ENCODE measurements at regions not wholly inside any gene's neighbourhood (a gene's known extent, or its start where the extent isn't known, plus 50 kb on each side); places are given as distances from the start of the nearest gene placed in this dataset.

DNA sequence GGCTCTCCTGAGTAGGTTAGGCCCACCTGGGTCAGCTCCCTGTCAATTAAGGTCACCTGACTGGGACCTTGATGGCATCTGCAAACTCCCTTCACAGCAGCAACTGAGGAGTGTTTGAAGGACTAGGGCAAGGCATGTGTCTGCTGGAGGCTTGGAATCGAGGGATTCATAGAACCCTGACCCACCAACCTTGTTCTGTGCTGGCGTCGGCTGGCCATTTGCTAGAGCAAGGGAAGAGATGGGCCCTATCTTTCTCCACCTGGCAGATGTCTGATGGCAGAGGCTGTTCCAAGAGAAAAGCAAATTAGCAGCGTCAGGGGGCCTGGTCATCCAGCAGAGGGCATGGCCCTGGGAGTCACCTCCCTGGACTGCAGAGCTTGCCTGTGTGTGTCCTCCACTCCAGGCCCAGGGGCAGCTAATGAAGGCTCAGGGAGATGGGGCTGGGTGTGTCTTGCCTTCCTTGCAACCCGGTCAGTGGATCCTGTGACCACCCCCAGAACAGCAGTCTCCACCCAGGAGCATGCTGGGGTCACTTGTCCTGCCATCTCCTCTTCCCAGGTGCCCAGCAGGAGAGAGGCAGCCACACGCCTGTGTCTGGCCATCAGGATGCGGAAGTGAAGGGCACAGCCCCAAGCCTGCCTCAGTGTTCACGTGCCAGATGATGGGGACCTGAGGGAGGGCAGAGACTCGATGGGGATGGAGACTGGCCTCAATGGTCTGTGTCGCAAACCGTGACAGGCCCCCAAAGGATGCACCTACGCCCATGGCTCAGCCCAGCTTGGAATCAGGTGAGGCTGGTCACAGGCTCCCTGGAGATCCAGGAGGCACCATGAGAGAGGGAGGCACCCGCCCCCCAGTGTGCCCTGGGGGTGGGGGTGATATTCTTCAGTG is 53.9 kb downstream of the BARX1 start:
- H3K27me3 ChIP-seq (ENCODE audit: control insufficient read depth, insufficient read depth, low read length): no peaks in the 10 kb centered on the region
- no peaks in the 10 kb centered on the region for H3K36me3 ChIP-seq (ENCODE audit: control insufficient read depth, low read depth, low read length)
- no peaks in the 10 kb centered on the region for H3K4me1 ChIP-seq (ENCODE audit: control insufficient read depth, low read depth, low read length)
- H3K9me3 ChIP-seq (ENCODE audit: control insufficient read depth, low read depth, low read length): no peaks in the 10 kb centered on the region
- H3K9ac ChIP-seq (ENCODE audit: low read length): no peak overlapping the region
- no peak overlapping the region for H3K4me3 ChIP-seq (ENCODE audit: low read length)
- H3K27ac ChIP-seq (ENCODE audit: low read length): no peak overlapping the region

DNA sequence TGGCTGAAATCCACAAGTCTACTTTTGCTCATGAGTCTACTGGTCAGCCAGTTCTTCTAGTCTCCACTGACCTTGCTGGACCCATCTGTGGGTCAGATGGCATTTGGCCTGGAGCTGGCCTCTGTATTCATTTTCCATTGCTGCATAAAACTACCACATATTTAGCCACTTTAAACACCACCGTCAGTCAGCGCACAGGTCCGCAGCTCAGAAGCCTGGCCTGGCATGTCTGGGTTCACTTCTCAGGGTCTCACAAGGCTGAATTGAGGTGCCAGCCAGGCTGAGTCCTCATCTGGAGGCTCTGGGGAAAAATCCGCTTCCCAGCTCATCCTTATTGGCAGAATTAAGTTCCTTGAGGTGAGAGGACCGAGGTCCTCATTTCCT is 54.7 kb downstream of the BARX1 start:
- H3K27ac ChIP-seq (ENCODE audit: low read length): no peak overlapping the region
- H3K36me3 ChIP-seq (ENCODE audit: control insufficient read depth, low read depth, low read length): no peaks in the 10 kb centered on the region
- H3K9me3 ChIP-seq (ENCODE audit: control insufficient read depth, low read depth, low read length): no peaks in the 10 kb centered on the region
- H3K27me3 ChIP-seq (ENCODE audit: control insufficient read depth, insufficient read depth, low read length): no peaks in the 10 kb centered on the region
- H3K9ac ChIP-seq (ENCODE audit: low read length): no peak overlapping the region
- H3K4me1 ChIP-seq (ENCODE audit: control insufficient read depth, low read depth, low read length): no peaks in the 10 kb centered on the region
- H3K4me3 ChIP-seq (ENCODE audit: low read length): no peak overlapping the region

- H3K27ac ChIP-seq (ENCODE audit: low read length): no peak overlapping the region
- no peaks in the 10 kb centered on the region for H3K4me1 ChIP-seq (ENCODE audit: control insufficient read depth, low read depth, low read length)
- no peak overlapping the region for H3K4me3 ChIP-seq (ENCODE audit: low read length)
- H3K9me3 ChIP-seq (ENCODE audit: control insufficient read depth, low read depth, low read length): no peaks in the 10 kb centered on the region
- H3K9ac ChIP-seq (ENCODE audit: low read length): no peak overlapping the region
- no peaks in the 10 kb centered on the region for H3K36me3 ChIP-seq (ENCODE audit: control insufficient read depth, low read depth, low read length)
- H3K27me3 ChIP-seq (ENCODE audit: control insufficient read depth, insufficient read depth, low read length): no peaks in the 10 kb centered on the region
Observed at GRCh38 chr9:93899609-93900435, 55.3 kb downstream of the BARX1 start.

DNA sequence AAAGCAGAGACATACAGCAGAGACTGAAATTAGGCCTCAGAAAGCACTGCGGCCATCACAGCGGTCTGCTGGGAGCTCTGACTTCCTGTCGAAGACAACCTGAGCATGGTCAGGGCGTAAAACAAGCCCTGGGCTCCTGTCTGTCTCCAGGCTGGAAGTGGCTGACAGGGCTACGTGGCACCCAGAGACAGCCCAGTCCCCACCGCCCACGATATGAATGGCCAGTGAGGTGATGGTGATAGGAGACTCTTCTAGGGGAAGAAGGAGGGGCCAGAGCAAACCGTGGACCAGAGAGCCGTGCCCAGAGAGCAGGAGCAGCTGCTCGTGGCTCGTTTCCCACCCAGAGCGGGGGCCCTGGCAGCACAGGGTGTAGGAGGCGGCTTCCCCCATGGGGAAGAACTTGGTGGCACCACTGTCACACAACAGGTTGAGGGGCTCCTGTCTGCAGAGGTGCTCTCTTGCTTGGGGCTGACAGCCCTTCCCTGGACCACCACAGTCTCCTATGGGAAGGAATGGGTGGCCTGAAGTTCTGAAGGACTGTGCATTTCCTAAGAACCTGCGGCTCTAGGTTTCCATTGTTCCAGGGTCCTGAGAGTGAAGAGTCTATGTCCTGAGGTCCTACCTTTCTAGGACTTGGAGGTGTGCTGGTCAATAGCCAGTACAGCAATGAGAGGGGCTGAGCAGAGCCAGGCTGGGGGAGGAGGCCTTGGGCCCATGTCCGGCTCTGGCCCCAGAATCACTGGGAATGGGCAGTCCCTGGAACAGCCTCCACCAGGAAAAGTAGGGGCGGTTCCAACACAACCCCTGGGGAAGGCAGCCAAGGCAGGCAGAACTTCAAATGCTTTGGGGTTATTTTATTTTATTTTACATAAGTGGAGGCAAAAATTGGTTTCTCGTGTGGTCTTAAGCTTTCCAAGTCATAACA is 56.4 kb downstream of the BARX1 start:
- Histone ChIP-seq H3K9ac (ENCODE audit: low read length) (no peak overlapping the region), H3K27me3 (ENCODE audit: control insufficient read depth, insufficient read depth, low read length) (no peaks in the 10 kb centered on the region)

DNA sequence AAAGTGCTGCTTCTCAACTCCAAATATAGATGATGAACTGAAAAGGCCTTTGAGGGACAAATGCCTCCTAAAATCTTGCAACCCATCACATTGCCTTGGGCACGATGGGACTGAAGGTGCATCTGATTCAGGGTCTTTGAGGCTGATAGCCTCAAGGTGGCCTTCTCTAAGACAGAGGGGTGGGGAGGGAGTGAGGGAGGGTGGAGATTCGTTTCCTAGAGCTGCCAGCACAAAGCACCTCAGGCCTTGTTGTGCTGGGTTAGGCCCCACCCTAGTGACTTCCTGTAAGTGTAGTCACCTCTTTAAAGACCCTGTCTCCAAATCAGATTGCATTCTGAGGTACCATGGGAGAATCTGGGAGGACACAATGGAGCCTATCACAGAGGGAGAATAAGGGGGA is 57.1 kb downstream of the BARX1 start:
- H3K4me3 ChIP-seq (ENCODE audit: low read length): no peak overlapping the region
- no peak overlapping the region for H3K9ac ChIP-seq (ENCODE audit: low read length)
- H3K27ac ChIP-seq (ENCODE audit: low read length): no peak overlapping the region
- H3K9me3 ChIP-seq (ENCODE audit: control insufficient read depth, low read depth, low read length): peaks cover 5% of the 10 kb centered on the region
- no peaks in the 10 kb centered on the region for H3K4me1 ChIP-seq (ENCODE audit: control insufficient read depth, low read depth, low read length)
- no peaks in the 10 kb centered on the region for H3K36me3 ChIP-seq (ENCODE audit: control insufficient read depth, low read depth, low read length)
- H3K27me3 ChIP-seq (ENCODE audit: control insufficient read depth, insufficient read depth, low read length): no peaks in the 10 kb centered on the region

More for the DNA sequence above, 56.4 kb downstream of the BARX1 start:
- Histone ChIP-seq H3K36me3 (ENCODE audit: control insufficient read depth, low read depth, low read length) (no peaks in the 10 kb centered on the region), H3K4me3 (ENCODE audit: low read length) (no peak overlapping the region), H3K4me1 (ENCODE audit: control insufficient read depth, low read depth, low read length) (no peaks in the 10 kb centered on the region), H3K27ac (ENCODE audit: low read length) (no peak overlapping the region), H3K9me3 (ENCODE audit: control insufficient read depth, low read depth, low read length) (no peaks in the 10 kb centered on the region)

- H3K4me3 ChIP-seq (ENCODE audit: low read length): no peak overlapping the region
- peaks cover 12% of the 10 kb centered on the region for H3K9me3 ChIP-seq (ENCODE audit: control insufficient read depth, low read depth, low read length)
- no peaks in the 10 kb centered on the region for H3K27me3 ChIP-seq (ENCODE audit: control insufficient read depth, insufficient read depth, low read length)
- no peak overlapping the region for H3K27ac ChIP-seq (ENCODE audit: low read length)
- no peaks in the 10 kb centered on the region for H3K36me3 ChIP-seq (ENCODE audit: control insufficient read depth, low read depth, low read length)
- no peaks in the 10 kb centered on the region for H3K4me1 ChIP-seq (ENCODE audit: control insufficient read depth, low read depth, low read length)
- no peak overlapping the region for H3K9ac ChIP-seq (ENCODE audit: low read length)
Observed at GRCh38 chr9:93897075-93897970, 57.8 kb downstream of the BARX1 start.

DNA sequence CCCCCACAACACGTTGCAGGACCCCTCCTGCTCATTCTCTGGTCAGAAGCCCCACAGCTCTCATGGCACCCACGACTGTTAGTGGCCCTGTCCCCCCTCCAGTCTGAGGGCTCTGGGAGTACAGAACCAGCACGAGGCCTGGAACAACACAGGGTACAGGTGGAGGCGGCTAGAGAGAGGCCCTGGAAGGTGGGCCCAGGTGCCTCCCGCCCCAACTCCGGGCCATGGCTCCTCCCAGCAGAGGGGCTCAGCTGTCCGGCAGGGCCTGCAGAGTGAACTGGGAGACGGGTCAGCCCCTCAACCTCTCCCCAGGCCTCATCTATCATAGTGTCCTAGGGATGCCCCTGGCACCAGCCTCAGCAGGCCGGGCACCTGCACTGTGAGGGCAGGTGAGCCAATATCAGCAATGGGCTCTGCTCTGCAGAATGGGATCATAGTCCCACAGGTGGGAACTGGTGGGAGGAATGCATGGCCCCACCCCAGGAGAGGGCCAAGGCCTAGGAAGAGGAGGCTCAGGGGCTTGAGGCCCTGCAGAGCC is 58.6 kb downstream of the BARX1 start:
- no peak overlapping the region for H3K27ac ChIP-seq (ENCODE audit: low read length)
- H3K27me3 ChIP-seq (ENCODE audit: control insufficient read depth, insufficient read depth, low read length): no peaks in the 10 kb centered on the region
- H3K4me3 ChIP-seq (ENCODE audit: low read length): no peak overlapping the region
- no peaks in the 10 kb centered on the region for H3K4me1 ChIP-seq (ENCODE audit: control insufficient read depth, low read depth, low read length)
- no peak overlapping the region for H3K9ac ChIP-seq (ENCODE audit: low read length)
- no peaks in the 10 kb centered on the region for H3K36me3 ChIP-seq (ENCODE audit: control insufficient read depth, low read depth, low read length)
- peaks cover 13% of the 10 kb centered on the region for H3K9me3 ChIP-seq (ENCODE audit: control insufficient read depth, low read depth, low read length)

DNA sequence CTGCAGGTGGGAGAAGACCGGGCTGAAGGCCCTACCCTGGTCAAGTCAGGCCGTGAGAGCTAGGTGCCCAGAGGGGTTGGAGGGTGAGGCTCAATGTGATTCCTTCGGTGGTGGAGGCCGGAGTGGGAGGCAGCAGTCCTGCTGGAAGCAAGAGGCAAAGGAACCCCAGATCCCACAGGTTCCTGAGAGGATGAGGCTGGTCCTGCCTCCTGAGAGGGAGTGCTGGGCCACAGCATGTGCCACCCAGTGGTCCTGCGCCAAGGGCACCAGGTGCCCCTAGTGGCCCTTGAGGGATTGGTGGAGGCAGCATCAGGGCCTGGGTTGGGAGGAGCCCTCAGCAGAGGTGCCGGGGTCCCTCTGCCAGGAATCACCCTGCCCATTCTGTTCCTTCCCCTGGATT is 59.1 kb downstream of the BARX1 start:
- H3K9ac ChIP-seq (ENCODE audit: low read length): no peak overlapping the region
- peaks cover 13% of the 10 kb centered on the region for H3K9me3 ChIP-seq (ENCODE audit: control insufficient read depth, low read depth, low read length)
- H3K27ac ChIP-seq (ENCODE audit: low read length): no peak overlapping the region
- H3K4me1 ChIP-seq (ENCODE audit: control insufficient read depth, low read depth, low read length): no peaks in the 10 kb centered on the region
- no peaks in the 10 kb centered on the region for H3K36me3 ChIP-seq (ENCODE audit: control insufficient read depth, low read depth, low read length)
- no peak overlapping the region for H3K4me3 ChIP-seq (ENCODE audit: low read length)
- H3K27me3 ChIP-seq (ENCODE audit: control insufficient read depth, insufficient read depth, low read length): no peaks in the 10 kb centered on the region

DNA sequence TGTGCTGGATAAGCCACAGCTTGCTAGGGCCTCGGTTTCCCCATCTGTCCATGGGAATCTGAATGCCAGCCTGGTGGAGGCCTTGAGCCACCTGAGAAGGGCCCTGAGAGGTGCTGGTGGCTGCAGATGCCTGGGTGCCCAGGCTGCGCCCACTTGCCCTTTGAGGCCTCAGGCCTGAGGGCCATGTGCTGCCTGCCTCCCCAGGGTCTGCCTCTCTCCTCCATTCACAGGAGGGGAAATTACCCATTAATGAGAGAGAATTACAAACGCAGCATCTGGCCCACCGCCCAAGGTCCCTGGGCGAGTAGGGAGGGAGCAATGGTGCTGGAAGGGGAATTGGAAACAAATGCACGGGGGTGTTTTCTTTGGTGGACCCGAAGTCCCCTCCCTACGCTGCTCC is 59.6 kb downstream of the BARX1 start:
- Histone ChIP-seq H3K4me3 (ENCODE audit: low read length) (no peak overlapping the region), H3K27ac (ENCODE audit: low read length) (no peak overlapping the region), H3K9ac (ENCODE audit: low read length) (no peak overlapping the region), H3K27me3 (ENCODE audit: control insufficient read depth, insufficient read depth, low read length) (no peaks in the 10 kb centered on the region), H3K36me3 (ENCODE audit: control insufficient read depth, low read depth, low read length) (no peaks in the 10 kb centered on the region), H3K9me3 (ENCODE audit: control insufficient read depth, low read depth, low read length) (peaks cover 13% of the 10 kb centered on the region), H3K4me1 (ENCODE audit: control insufficient read depth, low read depth, low read length) (no peaks in the 10 kb centered on the region)

DNA sequence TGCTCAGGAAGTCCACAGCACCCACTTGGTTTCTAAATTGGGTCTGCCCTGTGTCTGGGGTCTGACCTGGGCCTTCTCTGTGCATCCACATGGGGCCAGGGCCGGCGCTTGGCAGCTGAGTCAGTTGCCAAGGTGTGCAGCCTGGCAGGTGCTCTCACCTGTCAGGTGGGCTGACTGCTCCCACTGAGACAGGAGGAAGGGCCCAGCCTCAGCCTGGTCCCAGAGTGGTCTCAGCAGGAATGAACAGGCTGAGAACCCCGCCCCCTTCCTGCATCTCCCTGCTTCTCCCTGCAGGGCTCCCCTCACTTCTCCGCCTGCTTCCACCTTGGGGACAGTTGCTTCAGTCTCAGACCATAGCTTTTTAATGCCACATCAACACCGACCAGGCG is 60.5 kb downstream of the BARX1 start:
- Histone ChIP-seq H3K9ac (ENCODE audit: low read length) (no peak overlapping the region), H3K36me3 (ENCODE audit: control insufficient read depth, low read depth, low read length) (no peaks in the 10 kb centered on the region), H3K4me1 (ENCODE audit: control insufficient read depth, low read depth, low read length) (no peaks in the 10 kb centered on the region), H3K27ac (ENCODE audit: low read length) (no peak overlapping the region), H3K4me3 (ENCODE audit: low read length) (no peak overlapping the region), H3K9me3 (ENCODE audit: control insufficient read depth, low read depth, low read length) (peaks cover 13% of the 10 kb centered on the region), H3K27me3 (ENCODE audit: control insufficient read depth, insufficient read depth, low read length) (no peaks in the 10 kb centered on the region)
